WI38 (cell line): ENCODE measurements at regions not wholly inside any gene's neighbourhood (a gene's known extent, or its start where the extent isn't known, plus 50 kb on each side); places are given as distances from the start of the nearest gene placed in this dataset.

Source experiments
- H3K4me3 ChIP-seq: 2 replicates; pipeline ENCODE4 v1.5.1; 2011; ENCODE audit warnings: low read depth, mild to moderate bottlenecking, control low read depth, low read length
- TF ChIP-seq, protein P1 (sequence below): IDR thresholded peaks from 2 replicates; pipeline ENCODE4 v1.5.1; 2012; ENCODE audit warnings: low read depth, mild to moderate bottlenecking, control low read depth, low read length

- TF ChIP-seq, protein P1, sequence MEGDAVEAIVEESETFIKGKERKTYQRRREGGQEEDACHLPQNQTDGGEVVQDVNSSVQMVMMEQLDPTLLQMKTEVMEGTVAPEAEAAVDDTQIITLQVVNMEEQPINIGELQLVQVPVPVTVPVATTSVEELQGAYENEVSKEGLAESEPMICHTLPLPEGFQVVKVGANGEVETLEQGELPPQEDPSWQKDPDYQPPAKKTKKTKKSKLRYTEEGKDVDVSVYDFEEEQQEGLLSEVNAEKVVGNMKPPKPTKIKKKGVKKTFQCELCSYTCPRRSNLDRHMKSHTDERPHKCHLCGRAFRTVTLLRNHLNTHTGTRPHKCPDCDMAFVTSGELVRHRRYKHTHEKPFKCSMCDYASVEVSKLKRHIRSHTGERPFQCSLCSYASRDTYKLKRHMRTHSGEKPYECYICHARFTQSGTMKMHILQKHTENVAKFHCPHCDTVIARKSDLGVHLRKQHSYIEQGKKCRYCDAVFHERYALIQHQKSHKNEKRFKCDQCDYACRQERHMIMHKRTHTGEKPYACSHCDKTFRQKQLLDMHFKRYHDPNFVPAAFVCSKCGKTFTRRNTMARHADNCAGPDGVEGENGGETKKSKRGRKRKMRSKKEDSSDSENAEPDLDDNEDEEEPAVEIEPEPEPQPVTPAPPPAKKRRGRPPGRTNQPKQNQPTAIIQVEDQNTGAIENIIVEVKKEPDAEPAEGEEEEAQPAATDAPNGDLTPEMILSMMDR, result no peak
These were observed 173.6 kb downstream of the TENT4A start for GRCh38 chr5:6886866-6887265.

GRCh38 chr5:6889030-6889429, 175.8 kb downstream of the TENT4A start:
- TF ChIP-seq, protein P1, result no peak
- no peak overlapping the region for H3K4me3 ChIP-seq

More at GRCh38 chr5:6886866-6887265, 173.6 kb downstream of the TENT4A start:
- H3K4me3 ChIP-seq, result no peak overlapping the region

DNA sequence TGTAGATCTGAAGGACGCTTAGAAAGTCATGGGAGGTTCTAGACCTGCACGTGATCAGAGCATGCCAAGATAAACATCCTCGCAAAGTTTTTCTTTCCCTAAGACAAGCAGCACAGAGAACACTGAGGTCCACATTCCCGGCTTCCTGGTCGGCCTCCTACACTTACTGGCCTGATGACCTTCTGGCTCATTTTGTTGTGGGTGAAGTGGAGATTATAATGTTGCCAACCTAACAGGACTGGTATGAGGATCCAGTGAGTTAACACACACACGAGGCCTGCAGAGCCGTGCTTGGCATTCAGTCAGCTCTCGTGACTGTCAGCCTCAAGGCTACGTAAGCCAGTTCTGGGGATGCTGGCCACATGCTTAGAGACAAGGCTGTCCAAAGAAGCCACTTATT, 186.0 kb downstream of the TENT4A start:
- TF ChIP-seq, protein P1, result no peak
- H3K4me3 ChIP-seq, result no peak overlapping the region

DNA sequence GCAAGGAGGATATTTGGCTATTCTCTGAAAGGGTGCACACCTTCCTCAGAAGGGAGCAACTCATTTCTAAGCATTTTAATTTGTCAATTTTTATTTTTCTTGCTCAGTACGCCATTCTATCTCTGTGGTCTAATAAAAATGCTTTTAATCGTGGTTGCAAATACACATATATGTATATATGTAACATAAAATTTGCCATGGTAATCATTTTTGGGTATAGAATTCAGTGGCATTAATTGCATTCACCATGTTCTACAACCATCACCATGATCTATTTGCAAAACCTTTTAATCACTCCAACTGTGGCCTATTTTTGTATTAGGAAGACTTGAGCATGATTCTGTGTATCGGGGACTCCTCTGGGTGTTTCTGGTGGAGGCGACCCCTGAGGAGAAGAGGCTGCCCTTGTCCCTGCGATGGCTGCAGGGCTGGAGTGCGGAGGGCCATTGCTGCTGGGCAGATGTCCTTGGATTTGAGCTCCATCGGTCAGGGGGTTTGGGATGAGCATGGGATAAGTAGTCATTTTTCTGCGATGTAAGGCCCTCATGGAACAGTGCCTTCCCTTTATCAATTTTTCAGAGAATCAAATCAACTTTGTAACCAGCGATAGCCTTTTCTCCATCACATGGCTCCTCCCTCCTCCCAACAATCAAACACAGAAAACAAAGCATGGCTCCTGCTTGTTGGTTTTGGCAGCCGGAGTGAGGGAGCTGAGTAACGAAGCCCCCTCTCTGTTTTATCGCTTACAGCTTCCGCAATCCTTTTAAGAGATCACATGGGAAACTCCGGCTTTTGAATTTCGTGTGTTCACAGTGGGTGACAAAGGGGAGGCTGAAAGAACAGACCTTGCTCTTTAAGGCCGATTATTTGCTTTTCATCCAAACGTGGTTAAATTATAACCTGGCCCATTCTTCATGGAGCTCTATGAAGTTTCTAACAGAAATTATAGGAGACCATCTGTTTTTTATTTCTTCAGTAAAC, 187.3 kb downstream of the TENT4A start:
- TF ChIP-seq, protein P1, result no peak
- H3K4me3 ChIP-seq, result no peak overlapping the region

DNA sequence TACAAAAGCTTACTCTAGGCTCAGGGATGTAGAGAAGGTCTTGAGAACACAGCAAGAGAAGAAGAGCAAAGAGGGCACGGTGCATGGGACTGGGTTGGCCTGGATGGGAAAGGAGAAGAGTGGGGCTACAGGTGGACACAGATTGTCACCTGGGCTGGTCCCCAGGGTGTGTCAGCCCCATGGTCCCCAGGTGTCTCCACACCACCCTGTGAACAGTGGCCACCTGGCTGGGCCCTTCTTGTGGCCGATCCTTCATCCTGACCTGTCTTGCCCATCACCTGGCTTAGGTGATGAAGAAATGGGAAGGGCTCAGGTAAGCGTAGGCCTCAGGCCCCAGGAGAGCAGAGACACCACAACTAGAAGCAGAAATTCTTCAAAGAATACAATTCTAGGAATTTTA, 188.9 kb downstream of the TENT4A start:
- TF ChIP-seq, protein P1, result no peak
- no peak overlapping the region for H3K4me3 ChIP-seq

GRCh38 chr5:6902597-6902996, 189.4 kb downstream of the TENT4A start:
- TF ChIP-seq, protein P1, result no peak
- H3K4me3 ChIP-seq, result no peak overlapping the region

- TF ChIP-seq, protein P1, result no peak
- H3K4me3 ChIP-seq, result no peak overlapping the region
These were observed 190.7 kb downstream of the TENT4A start for GRCh38 chr5:6903934-6904333.
